IPS-NIHi11 (cell line): ENCODE measurements at regions not wholly inside any gene's neighbourhood (a gene's known extent, or its start where the extent isn't known, plus 50 kb on each side); places are given as distances from the start of the nearest gene placed in this dataset.

Experiments used
- DNase-seq: peaks from one replicate; pipeline ENCODE4 v3.0.0; 2012; ENCODE audit warnings: mixed read lengths, low spot score

- DNase-seq: no peak
Measured at GRCh38 chr4:11342401-11342800, 86.3 kb downstream of the HS3ST1 start.

GRCh38 chr4:11341337-11342043, 87.2 kb downstream of the HS3ST1 start:
- DNase-seq: no peak

GRCh38 chr4:11338956-11339782, 89.5 kb downstream of the HS3ST1 start:
- DNase-seq: no peak

- DNase-seq: no peak
Measured at GRCh38 chr4:11337287-11337686, 91.4 kb downstream of the HS3ST1 start.

GRCh38 chr4:11336435-11336834, 92.3 kb downstream of the HS3ST1 start:
- DNase-seq: no peak

- DNase-seq: no peak
Measured at GRCh38 chr4:11334887-11335286, 93.8 kb downstream of the HS3ST1 start.

- DNase-seq: no peak
Measured at GRCh38 chr4:11328401-11328800, 100.3 kb downstream of the HS3ST1 start.

- no peak for DNase-seq
Measured at GRCh38 chr4:11326021-11326420, 102.7 kb downstream of the HS3ST1 start.

GRCh38 chr4:11323771-11324170, 104.9 kb downstream of the HS3ST1 start:
- DNase-seq: no peak

GRCh38 chr4:11313157-11313943, 115.3 kb downstream of the HS3ST1 start:
- DNase-seq: no peak

GRCh38 chr4:11312389-11312788, 116.3 kb downstream of the HS3ST1 start:
- DNase-seq: no peak

GRCh38 chr4:11301075-11301660, 127.5 kb downstream of the HS3ST1 start:
- no peak for DNase-seq

GRCh38 chr4:11299836-11300235, 128.9 kb downstream of the HS3ST1 start:
- DNase-seq: no peak

- no peak for DNase-seq
Measured at GRCh38 chr4:11299016-11299415, 129.7 kb downstream of the HS3ST1 start.

- no peak for DNase-seq
Measured at GRCh38 chr4:11298451-11298850, 130.2 kb downstream of the HS3ST1 start.

GRCh38 chr4:11297627-11298026, 131.1 kb downstream of the HS3ST1 start:
- no peak for DNase-seq

- DNase-seq: no peak
Measured at GRCh38 chr4:11297201-11297600, 131.5 kb downstream of the HS3ST1 start.

GRCh38 chr4:11293866-11294265, 134.8 kb downstream of the HS3ST1 start:
- no peak for DNase-seq

GRCh38 chr4:11287055-11287454, 141.6 kb downstream of the HS3ST1 start:
- DNase-seq: no peak

- DNase-seq: no peak
Measured at GRCh38 chr4:11286533-11286932, 142.2 kb downstream of the HS3ST1 start.

GRCh38 chr4:11281720-11282119, 147.0 kb downstream of the HS3ST1 start:
- no peak for DNase-seq

- DNase-seq: no peak
Measured at GRCh38 chr4:11271263-11271662, 157.4 kb downstream of the HS3ST1 start.
